H1 (cell line): ENCODE measurements at regions not wholly inside any gene's neighbourhood (a gene's known extent, or its start where the extent isn't known, plus 50 kb on each side); places are given as distances from the start of the nearest gene placed in this dataset.

Experiments used
- CHD7 ChIP-seq: fragments of 300-600 bp; sonication (generic); IDR thresholded peaks from 2 replicates; pipeline ENCODE4 v1.7.1; 2012; ENCODE audit warnings: low read length, moderate library complexity, mild to moderate bottlenecking, inconsistent platforms; ENCODE audit not compliant: insufficient replicate concordance
- FOSL1 ChIP-seq: IDR thresholded peaks from 2 replicates; pipeline ENCODE4 v1.6.1; 2011; ENCODE audit warnings: mild to moderate bottlenecking, low read depth, low read length, moderate library complexity; ENCODE audit not compliant: insufficient read depth
- HDAC6 ChIP-seq: IDR thresholded peaks from one replicate; pipeline ENCODE4 v1.7.1; 2012; ENCODE audit warnings: low read depth, mild to moderate bottlenecking, inconsistent platforms, low read length, moderate library complexity
- NRF1 ChIP-seq: IDR thresholded peaks from 2 replicates; pipeline ENCODE4 v1.6.1; 2011; ENCODE audit warnings: mild to moderate bottlenecking, low read depth, low read length, improper control_type of control experiment
- SAP30 ChIP-seq: fragments of 300-600 bp; sonication (generic); IDR thresholded peaks from 2 replicates; pipeline ENCODE4 v1.7.1; 2012; ENCODE audit warnings: low read length, moderate library complexity, mild to moderate bottlenecking, inconsistent platforms; ENCODE audit not compliant: insufficient read depth, insufficient replicate concordance
- SRF ChIP-seq: IDR thresholded peaks from 2 replicates; pipeline ENCODE4 v1.6.1; 2011; ENCODE audit warnings: mild to moderate bottlenecking, low read depth, low read length, moderate library complexity
- TF ChIP-seq, protein P1 (sequence below): IDR thresholded peaks from 2 replicates; pipeline ENCODE4 v1.6.1; 2011; ENCODE audit warnings: low read depth, mild to moderate bottlenecking, low read length; ENCODE audit not compliant: insufficient read depth

GRCh38 chr10:2851566-2851965 is 215.8 kb upstream of the PFKP start (continued):
- no peak for TF ChIP-seq CHD7
- TF ChIP-seq HDAC6 = no peak
- no peak for TF ChIP-seq SRF
- no peak for TF ChIP-seq NRF1
- TF ChIP-seq SAP30 = no peak
- TF ChIP-seq FOSL1 = no peak
- TF ChIP-seq, protein P1, sequence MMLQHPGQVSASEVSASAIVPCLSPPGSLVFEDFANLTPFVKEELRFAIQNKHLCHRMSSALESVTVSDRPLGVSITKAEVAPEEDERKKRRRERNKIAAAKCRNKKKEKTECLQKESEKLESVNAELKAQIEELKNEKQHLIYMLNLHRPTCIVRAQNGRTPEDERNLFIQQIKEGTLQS = no peak
